ENCODE measurements at regions not wholly inside any gene's neighbourhood (a gene's known extent, or its start where the extent isn't known, plus 50 kb on each side); places are given as distances from the start of the nearest gene placed in this dataset.
"Not testable (repeated sequence)": the region's sequence is repeated elsewhere in the genome, so short reads cannot be mapped to it uniquely, and the experiment has no call there.

- peaks cover 37% of the 10 kb centered on the region for H3K4me1 ChIP-seq (ENCODE audit: control insufficient read depth, insufficient read depth, low read length)
- not testable (repeated sequence) for H3K9ac ChIP-seq (ENCODE audit: low read length); H3K4me3 ChIP-seq (ENCODE audit: low read depth, low read length); H3K36me3 ChIP-seq (ENCODE audit: control insufficient read depth, insufficient read depth, low read length); H3K27ac ChIP-seq (ENCODE audit: low read depth, low read length); H3K9me3 ChIP-seq (ENCODE audit: control insufficient read depth, insufficient read depth, low read depth, low read length); H3K27me3 ChIP-seq (ENCODE audit: control insufficient read depth, insufficient read depth, low read length)
Observed at GRCh38 chr1:53399370-53400133, 59.6 kb upstream of the DMRTB1 start.

DNA sequence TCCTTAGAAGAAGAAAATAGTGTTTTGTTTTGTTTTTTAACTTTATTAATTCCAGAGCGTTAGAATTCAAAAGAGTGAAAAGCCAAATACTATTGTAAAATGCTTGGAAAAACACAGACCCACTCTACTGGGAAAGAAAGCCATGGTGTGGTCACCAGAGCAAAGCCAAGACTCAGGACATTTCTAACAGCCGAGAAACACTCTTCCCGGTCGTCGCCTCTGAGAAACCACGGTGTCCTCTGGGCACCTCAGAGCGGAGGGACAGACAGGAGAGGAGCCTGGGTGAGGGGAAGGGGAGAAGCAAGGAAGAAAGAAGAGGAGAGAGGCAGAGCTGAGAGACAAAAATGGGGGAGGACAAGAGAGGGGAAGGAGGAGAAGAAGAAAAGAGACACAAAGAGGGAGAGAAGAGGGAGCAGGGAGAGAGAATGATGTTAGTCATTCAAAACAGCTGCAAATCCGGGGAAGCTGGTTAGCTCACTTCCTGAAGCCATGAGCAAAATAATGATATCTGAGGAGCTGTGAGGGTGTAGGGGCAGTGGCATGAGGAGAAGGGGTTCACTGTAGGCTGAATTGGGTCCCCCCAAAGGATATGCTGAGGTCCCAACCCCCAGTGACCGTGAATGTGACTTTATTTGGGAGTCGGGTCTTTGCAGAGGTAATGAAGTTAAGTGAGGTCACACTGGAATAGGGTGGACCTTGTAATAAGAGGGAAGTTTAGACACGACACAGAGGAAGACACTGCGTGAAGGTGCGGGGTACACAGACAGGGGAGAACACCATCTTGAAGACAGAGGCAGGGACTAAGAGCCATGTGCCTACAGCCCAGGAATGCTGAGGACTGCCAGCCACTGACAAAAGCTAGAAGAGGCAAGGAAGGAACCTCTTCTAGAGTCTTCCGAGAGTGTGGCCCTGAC, 58.2 kb upstream of the DMRTB1 start:
- H3K9me3 ChIP-seq (ENCODE audit: control insufficient read depth, insufficient read depth, low read depth, low read length) = peaks cover 8% of the 10 kb centered on the region
- H3K36me3 ChIP-seq (ENCODE audit: control insufficient read depth, insufficient read depth, low read length) = no peaks in the 10 kb centered on the region
- no peak overlapping the region for H3K9ac ChIP-seq (ENCODE audit: low read length)
- no peaks in the 10 kb centered on the region for H3K27me3 ChIP-seq (ENCODE audit: control insufficient read depth, insufficient read depth, low read length)
- H3K4me3 ChIP-seq (ENCODE audit: low read depth, low read length) = no peak overlapping the region
- no peak overlapping the region for H3K27ac ChIP-seq (ENCODE audit: low read depth, low read length)
- peaks cover 26% of the 10 kb centered on the region for H3K4me1 ChIP-seq (ENCODE audit: control insufficient read depth, insufficient read depth, low read length)

GRCh38 chr1:53401813-53402745, 57.1 kb upstream of the DMRTB1 start:
- Histone ChIP-seq H3K27me3 (ENCODE audit: control insufficient read depth, insufficient read depth, low read length) (no peaks in the 10 kb centered on the region), H3K4me3 (ENCODE audit: low read depth, low read length) (no peak overlapping the region), H3K27ac (ENCODE audit: low read depth, low read length) (no peak overlapping the region), H3K4me1 (ENCODE audit: control insufficient read depth, insufficient read depth, low read length) (peaks cover 15% of the 10 kb centered on the region), H3K36me3 (ENCODE audit: control insufficient read depth, insufficient read depth, low read length) (no peaks in the 10 kb centered on the region), H3K9ac (ENCODE audit: low read length) (no peak overlapping the region), H3K9me3 (ENCODE audit: control insufficient read depth, insufficient read depth, low read depth, low read length) (peaks cover 8% of the 10 kb centered on the region)

DNA sequence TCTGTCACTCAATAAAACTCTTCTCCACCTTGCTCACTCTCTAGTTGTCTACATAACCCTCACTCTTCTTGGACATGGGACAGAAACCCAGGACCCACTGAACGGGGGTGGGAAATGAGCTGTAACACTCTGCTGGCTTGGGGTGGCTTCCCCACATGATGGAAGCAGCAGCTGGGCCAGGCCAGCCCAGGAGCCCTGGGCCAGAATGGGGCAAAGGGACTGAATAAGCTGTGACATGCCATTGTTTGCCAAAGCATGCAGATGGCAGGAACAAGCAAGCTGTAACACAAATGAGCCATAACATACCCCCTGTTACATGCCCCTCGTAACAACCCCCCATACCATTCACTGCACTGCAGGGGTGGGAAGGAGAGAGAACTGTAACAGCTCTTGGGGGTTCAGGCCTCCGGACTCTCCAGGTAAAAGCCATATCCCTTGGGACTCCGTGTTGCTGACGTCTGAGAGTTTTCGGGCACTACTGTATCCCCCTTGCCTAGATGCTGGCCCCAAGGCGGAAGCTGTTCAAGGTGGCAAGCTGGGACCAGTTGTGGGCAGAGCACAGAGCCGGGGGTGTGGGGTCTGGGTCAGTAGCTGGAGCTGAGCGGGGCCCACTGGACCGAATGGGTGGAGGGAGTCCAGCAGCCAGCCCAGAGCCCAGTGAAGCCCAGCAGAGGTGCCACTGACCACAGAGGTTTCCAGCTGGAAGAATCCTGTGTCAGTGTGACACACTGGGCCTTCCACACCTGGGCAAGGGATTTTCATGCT, 56.1 kb upstream of the DMRTB1 start:
- Histone ChIP-seq H3K27me3 (ENCODE audit: control insufficient read depth, insufficient read depth, low read length) (no peaks in the 10 kb centered on the region), H3K9ac (ENCODE audit: low read length) (no peak overlapping the region), H3K27ac (ENCODE audit: low read depth, low read length) (no peak overlapping the region), H3K4me1 (ENCODE audit: control insufficient read depth, insufficient read depth, low read length) (peaks cover 7% of the 10 kb centered on the region), H3K36me3 (ENCODE audit: control insufficient read depth, insufficient read depth, low read length) (no peaks in the 10 kb centered on the region), H3K9me3 (ENCODE audit: control insufficient read depth, insufficient read depth, low read depth, low read length) (peaks cover 8% of the 10 kb centered on the region), H3K4me3 (ENCODE audit: low read depth, low read length) (no peak overlapping the region)

GRCh38 chr1:53405737-53406136, 53.5 kb upstream of the DMRTB1 start:
- Histone ChIP-seq H3K4me3 (ENCODE audit: low read depth, low read length) (no peak overlapping the region), H3K36me3 (ENCODE audit: control insufficient read depth, insufficient read depth, low read length) (no peaks in the 10 kb centered on the region), H3K9me3 (ENCODE audit: control insufficient read depth, insufficient read depth, low read depth, low read length) (peaks cover 8% of the 10 kb centered on the region), H3K27me3 (ENCODE audit: control insufficient read depth, insufficient read depth, low read length) (no peaks in the 10 kb centered on the region), H3K27ac (ENCODE audit: low read depth, low read length) (no peak overlapping the region), H3K4me1 (ENCODE audit: control insufficient read depth, insufficient read depth, low read length) (peaks cover 14% of the 10 kb centered on the region), H3K9ac (ENCODE audit: low read length) (no peak overlapping the region)

- H3K4me1 ChIP-seq (ENCODE audit: control insufficient read depth, insufficient read depth, low read length) = peaks cover 17% of the 10 kb centered on the region
- peaks cover 8% of the 10 kb centered on the region for H3K9me3 ChIP-seq (ENCODE audit: control insufficient read depth, insufficient read depth, low read depth, low read length)
- no peaks in the 10 kb centered on the region for H3K27me3 ChIP-seq (ENCODE audit: control insufficient read depth, insufficient read depth, low read length)
- no peak overlapping the region for H3K4me3 ChIP-seq (ENCODE audit: low read depth, low read length)
- H3K27ac ChIP-seq (ENCODE audit: low read depth, low read length) = no peak overlapping the region
- H3K36me3 ChIP-seq (ENCODE audit: control insufficient read depth, insufficient read depth, low read length) = no peaks in the 10 kb centered on the region
- no peak overlapping the region for H3K9ac ChIP-seq (ENCODE audit: low read length)
Observed at GRCh38 chr1:53406551-53407235, 52.5 kb upstream of the DMRTB1 start.

DNA sequence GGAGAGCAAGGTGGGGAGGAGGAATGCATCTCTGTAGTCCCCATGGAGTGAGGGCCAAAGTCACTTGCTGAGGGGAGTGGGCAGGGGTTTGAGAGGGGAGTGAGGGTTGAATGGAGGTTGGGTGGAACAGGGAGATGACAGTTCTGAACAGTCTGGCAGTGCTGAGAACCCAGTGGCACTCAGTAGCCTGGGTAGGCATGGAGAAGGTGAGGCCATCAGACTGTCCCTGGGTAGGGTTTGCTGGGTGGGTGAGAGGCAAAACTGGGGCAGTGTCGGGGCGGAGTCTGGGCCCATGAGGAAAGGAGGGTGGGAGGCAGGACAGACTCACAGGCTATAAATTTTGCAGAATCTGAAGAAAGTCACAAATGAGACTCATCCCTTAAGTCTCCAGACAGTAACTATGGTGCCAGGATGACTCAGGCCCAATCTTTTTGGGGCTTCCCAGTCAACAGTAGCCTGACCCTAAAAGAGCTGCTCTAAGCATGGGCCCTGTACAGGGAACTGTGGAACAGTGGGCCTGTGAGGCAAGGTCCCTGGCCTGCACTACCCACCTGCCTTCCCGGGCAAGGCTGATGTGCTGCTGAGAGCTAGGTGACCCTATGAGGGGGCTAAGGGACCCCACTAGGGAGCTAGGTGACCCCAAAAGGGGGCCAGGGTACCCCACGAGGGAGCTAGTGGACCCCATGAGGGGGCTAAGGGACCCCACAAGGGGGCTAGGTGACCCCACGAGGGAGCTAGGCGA, 51.0 kb upstream of the DMRTB1 start:
- Histone ChIP-seq H3K4me1 (ENCODE audit: control insufficient read depth, insufficient read depth, low read length) (peaks cover 32% of the 10 kb centered on the region), H3K36me3 (ENCODE audit: control insufficient read depth, insufficient read depth, low read length) (no peaks in the 10 kb centered on the region), H3K27ac (ENCODE audit: low read depth, low read length) (no peak overlapping the region), H3K27me3 (ENCODE audit: control insufficient read depth, insufficient read depth, low read length) (no peaks in the 10 kb centered on the region), H3K9ac (ENCODE audit: low read length) (no peak overlapping the region), H3K4me3 (ENCODE audit: low read depth, low read length) (no peak overlapping the region), H3K9me3 (ENCODE audit: control insufficient read depth, insufficient read depth, low read depth, low read length) (no peaks in the 10 kb centered on the region)

- Histone ChIP-seq H3K36me3 (ENCODE audit: control insufficient read depth, insufficient read depth, low read length) (no peaks in the 10 kb centered on the region), H3K27me3 (ENCODE audit: control insufficient read depth, insufficient read depth, low read length) (no peaks in the 10 kb centered on the region), H3K27ac (ENCODE audit: low read depth, low read length) (no peak overlapping the region), H3K9ac (ENCODE audit: low read length) (no peak overlapping the region), H3K9me3 (ENCODE audit: control insufficient read depth, insufficient read depth, low read depth, low read length) (no peaks in the 10 kb centered on the region), H3K4me3 (ENCODE audit: low read depth, low read length) (no peak overlapping the region), H3K4me1 (ENCODE audit: control insufficient read depth, insufficient read depth, low read length) (peaks cover 37% of the 10 kb centered on the region)
Observed at GRCh38 chr1:53408755-53409129, 50.5 kb upstream of the DMRTB1 start.

DNA sequence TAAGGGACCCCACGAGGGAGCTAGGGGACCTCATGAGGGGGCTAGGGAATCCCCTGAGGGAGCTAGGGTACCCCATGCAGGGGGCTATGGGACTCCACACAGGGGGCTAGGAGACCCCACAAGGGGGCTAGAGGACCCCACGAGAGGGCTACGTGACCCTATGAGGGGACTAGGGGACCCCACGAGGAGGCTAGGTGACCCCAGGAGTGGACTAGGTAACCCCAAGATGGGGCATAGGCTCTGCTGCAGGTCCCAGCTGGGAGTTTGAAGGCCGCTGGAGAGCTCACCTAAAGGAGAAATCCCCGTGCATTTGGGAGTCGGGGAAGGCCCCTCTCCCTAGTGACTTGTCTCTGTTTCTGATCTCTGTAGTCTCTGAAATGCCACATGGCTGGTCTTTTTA, 50.0 kb upstream of the DMRTB1 start:
- H3K9ac ChIP-seq (ENCODE audit: low read length) = no peak overlapping the region
- no peaks in the 10 kb centered on the region for H3K36me3 ChIP-seq (ENCODE audit: control insufficient read depth, insufficient read depth, low read length)
- no peaks in the 10 kb centered on the region for H3K27me3 ChIP-seq (ENCODE audit: control insufficient read depth, insufficient read depth, low read length)
- H3K9me3 ChIP-seq (ENCODE audit: control insufficient read depth, insufficient read depth, low read depth, low read length) = no peaks in the 10 kb centered on the region
- no peak overlapping the region for H3K27ac ChIP-seq (ENCODE audit: low read depth, low read length)
- no peak overlapping the region for H3K4me3 ChIP-seq (ENCODE audit: low read depth, low read length)
- peaks cover 40% of the 10 kb centered on the region for H3K4me1 ChIP-seq (ENCODE audit: control insufficient read depth, insufficient read depth, low read length)

All from HUES6 (cell line).